Ureter (tissue), 1 donor: ENCODE measurements at regions not wholly inside any gene's neighbourhood (a gene's known extent, or its start where the extent isn't known, plus 50 kb on each side); places are given as distances from the start of the nearest gene placed in this dataset.

Experiments
- DNase-seq: peaks from one replicate; pipeline ENCODE4 v3.0.0-alpha.2; 2020; ENCODE audit warnings: low spot score
- donor health status: DM: yes; HTN: yes; CAD: no.

GRCh38 chr2:128380061-128380889, 61.6 kb upstream of the HS6ST1 start:
- DNase-seq = no peak

DNA sequence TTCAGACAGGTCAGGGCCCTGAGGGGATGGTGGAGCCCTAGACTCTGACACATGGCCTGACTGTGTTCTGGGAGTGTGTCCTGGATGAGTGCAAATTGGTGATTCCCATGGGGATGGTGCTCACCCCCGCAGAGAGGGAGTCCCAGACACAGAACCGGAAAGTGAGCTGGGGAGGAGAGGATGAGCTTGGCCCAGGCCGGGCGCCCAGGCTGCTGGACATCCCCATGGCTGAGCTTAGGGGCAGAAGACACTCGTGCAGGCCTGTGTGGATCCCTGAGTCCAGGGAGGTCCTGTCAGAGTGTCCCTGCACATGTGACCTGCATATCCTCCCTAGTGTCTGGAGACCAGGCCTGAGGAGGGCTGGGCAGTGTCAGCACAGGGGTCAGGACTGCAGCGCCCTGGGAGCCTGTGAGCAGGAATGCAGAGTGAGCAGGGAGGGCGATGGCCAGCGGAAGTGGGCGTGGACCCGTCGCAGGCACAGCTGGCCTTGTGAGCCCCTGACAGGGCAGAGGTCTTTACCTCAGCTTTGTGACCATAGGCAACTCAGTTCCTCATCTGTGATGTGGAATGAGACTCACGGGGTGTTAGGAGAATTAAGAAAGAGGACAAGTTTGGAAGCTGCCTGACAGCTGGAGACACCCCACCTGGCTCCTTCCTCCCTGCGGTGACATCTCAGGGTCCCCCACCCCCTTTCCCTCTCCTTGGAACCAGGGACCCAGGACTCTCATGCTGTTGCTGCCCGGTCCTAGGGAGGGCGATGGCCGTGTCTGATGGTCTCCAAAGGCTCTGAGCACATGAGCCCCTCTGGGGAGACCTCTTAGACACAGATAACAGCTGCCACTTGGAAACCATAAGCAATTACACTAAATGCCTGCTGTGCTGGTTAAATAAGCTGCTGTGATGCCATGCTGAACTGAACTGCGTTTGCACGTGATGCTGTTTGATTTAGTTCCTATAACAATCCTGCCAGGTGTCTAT, 62.6 kb upstream of the HS6ST1 start:
- DNase-seq = no peak

DNA sequence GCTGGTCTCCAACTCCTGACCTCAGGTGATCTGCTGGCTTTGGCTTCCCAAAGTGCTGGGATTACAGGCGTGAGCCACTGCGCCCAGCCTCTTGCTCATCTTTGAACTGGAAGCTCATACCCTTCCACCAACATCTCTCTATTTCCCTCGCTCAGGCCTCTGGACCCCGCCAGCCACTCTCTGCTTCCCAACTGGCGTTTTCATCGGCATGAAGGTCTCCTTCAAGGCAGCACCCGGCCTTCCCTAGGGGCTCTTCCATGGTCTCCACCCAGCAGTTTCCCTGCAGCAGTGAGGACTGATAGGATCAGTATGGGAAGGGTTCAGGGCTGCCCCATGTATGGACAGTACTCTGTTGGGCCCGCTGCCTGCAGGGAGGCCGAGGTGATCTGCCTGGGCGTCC, 65.8 kb upstream of the HS6ST1 start:
- DNase-seq = no peak

DNA sequence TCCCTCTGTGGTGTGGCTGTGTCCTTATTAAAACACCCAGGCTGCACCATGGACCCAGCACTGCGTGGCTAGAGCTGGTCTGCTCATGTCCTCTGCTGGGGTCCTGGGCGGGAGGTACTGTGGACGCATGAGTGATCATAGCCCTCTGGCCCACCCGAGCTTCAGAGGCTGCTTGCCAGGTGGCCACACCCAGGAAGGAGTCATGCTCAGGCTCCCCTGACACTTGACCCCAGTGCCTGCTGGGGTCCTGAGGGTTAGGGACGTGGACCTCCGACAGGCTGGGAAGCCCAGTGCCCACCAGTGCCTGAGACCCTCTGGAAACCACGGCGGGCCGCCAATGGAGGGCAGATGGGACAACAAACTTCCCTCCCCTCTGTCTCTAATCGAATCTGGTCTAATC, 66.3 kb upstream of the HS6ST1 start:
- no peak for DNase-seq

GRCh38 chr2:128385365-128385764, 66.7 kb upstream of the HS6ST1 start:
- no peak for DNase-seq

DNA sequence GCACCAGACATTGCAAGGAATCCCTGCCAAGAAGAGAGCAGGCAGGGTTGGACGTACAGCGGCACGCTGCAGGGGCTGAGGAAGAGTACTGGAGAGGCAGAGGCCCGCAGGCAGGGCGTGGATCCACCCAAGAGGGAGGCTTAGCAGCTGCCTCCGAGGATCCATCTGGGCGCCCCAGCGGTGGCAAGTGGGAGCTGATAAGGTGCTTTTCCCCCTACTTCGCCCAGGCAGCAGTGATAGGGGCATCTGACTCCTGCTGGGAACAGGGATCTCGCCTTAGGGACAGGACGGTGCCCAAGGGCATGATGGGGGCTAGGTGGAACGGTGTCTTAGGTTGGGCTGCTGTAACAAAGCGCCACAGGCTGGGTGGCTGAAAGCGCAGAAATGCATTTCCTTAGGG, 67.4 kb upstream of the HS6ST1 start:
- no peak for DNase-seq

DNA sequence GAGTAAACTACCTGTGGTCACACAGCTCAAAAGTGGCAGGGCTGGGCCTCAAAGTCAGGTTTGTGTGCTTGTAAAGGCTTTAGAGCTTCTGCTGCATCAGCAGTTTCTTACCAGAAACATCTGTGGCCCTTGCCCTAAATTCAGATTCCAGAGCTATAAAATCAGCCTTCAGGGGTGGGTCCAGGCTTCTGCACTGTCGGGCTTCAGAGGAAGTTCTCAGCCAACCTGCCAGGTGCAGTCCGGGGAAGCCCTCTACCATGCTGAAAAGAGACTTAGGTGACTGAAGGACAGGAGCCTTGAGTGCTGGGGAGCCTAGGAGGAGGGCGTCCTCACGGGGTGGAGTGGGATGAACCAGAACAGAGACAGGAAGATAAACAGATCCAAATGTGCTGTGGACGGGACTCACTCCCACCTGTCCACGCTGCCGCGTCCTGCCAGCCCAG, 69.9 kb upstream of the HS6ST1 start:
- no peak for DNase-seq

DNA sequence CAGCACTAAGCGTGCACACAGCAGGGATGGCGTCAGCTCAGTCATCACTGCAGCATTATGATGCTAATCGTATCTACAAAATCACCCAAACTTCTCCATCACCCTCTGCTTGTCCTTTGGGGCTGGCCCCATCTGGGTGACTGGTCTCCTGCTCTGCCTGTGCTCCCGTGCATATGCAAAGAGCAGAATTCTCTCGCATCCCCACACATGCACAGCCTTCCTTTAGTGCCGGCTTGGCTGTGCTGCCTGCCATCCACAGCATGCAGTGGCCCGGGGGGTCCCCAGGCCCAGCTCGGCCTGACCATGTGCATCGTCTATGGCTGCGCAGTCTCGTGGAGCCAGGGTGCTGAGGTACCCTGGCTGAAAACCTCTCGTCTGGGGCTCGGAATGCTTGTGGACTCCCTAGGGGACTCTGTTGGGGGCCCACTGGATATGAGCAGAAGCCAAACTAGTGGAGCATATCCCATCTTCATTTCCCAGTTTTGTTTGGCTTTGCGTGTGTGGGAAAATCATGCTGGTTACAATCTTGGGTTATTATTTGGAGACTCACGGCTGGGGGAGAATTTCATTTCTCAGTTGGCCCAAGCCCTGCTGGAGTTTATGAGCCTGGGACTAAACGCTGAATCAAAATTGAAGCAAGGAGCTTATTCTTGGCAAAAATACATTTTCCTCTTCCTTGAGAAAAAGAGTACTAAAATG, 70.9 kb upstream of the HS6ST1 start:
- DNase-seq = no peak

GRCh38 chr2:128390256-128390990, 71.8 kb upstream of the HS6ST1 start:
- DNase-seq = no peak

DNA sequence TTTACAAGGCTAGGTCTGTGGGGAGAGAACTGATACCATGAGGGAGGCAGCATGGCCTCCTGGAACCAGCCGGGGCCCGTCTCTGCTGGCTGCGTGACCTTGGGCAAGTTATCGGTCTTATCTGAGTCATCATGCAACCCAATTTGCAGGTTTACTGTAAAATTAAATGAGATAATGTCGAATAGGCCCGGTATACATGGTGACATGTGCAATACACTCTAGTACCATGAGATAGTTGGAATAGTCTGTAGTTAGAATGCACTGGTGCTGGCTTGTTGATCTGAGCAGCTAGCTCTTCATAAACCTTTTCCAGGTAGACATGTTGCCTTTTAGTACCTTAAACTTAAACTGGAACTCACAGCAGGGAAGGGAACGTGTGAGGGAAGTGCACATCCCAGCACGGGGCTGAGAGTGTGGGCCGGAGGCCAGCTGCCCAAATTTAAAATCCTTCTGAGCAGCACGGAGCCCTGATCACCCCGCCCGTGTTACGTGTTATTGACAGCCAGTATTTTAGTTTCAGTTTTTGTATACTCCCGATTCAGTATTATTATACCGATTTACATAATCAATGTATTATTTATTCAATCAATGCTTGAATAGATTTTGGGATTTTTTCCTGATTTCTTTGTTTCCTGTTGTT, 72.4 kb upstream of the HS6ST1 start:
- no peak for DNase-seq

DNA sequence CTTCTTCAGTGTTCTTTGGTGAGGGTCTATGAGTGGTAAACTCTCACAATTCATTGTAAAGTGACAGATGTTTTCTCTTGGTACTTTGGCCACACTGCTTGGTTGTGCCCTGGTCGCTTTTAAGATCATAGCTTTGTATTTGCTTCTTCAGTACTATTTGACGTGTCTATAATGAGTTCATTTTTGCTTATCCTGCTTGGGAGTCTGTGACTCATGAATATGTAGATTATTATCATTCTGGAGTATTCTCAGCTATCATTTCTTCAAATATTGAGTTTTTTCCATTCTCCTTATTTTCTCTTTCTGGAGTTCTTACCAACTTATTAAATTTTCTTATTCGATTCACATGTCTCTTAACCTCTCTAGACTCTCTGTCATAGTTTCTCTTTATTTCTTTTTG, 73.0 kb upstream of the HS6ST1 start:
- no peak for DNase-seq

- DNase-seq = no peak
These were observed 73.5 kb upstream of the HS6ST1 start for GRCh38 chr2:128392207-128392606.

GRCh38 chr2:128394007-128394730, 75.5 kb upstream of the HS6ST1 start:
- DNase-seq = no peak

DNA sequence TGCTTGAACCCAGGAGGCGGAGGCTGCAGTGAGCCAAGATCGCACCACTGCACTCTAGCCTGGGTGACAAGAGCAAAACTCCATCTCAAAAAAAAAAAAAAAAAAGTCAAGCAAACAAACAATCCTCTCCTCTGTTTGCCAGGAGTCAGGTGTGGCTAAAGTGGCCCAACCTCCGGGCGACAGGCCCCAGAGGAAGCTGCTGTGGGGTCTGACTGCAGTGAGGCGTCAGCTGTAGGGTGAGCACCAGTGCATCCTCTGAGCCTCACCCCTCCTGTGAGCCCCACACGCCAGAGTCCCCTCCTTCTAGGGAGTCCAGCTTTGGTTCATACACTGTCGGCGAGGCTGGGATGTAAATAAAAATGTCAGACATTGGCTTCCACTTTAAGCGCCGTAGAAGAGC, 76.5 kb upstream of the HS6ST1 start:
- DNase-seq = no peak

- no peak for DNase-seq
These were observed 77.2 kb upstream of the HS6ST1 start for GRCh38 chr2:128395640-128396499.

- no peak for DNase-seq
These were observed 77.8 kb upstream of the HS6ST1 start for GRCh38 chr2:128396500-128396891.

DNA sequence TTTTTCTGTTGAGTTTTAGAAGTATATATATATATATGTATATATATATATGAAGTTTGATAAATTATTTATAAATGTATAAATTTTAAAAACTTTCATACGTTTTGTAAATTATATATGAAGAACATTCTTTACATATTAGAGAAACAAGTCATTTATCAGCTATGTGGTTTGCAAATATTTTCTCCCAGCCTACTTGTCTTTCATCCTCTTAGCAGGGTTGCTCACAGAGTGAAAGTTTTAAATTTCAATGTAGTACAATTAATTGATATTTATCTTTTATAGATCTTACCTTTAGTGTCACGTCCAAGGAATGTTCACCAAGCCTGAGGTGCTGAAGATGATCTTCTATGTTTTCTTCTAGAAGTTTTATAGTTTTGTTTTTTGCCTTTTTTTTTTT, 78.3 kb upstream of the HS6ST1 start:
- DNase-seq = no peak

GRCh38 chr2:128399256-128399655, 80.6 kb upstream of the HS6ST1 start:
- no peak for DNase-seq

GRCh38 chr2:128399690-128400291, 81.1 kb upstream of the HS6ST1 start:
- DNase-seq = no peak
